NB4 (cell line): ENCODE measurements at regions not wholly inside any gene's neighbourhood (a gene's known extent, or its start where the extent isn't known, plus 50 kb on each side); places are given as distances from the start of the nearest gene placed in this dataset.

Experiments
- CTCF ChIP-seq: IDR thresholded peaks from one replicate; pipeline ENCODE4 v1.5.1; 2012; ENCODE audit warnings: low read depth, low read length
- MYC ChIP-seq: IDR thresholded peaks from 2 replicates; pipeline ENCODE4 v1.6.1; 2011; ENCODE audit warnings: low read depth, low read length
- POLR2A ChIP-seq: IDR thresholded peaks from 2 replicates; pipeline ENCODE4 v1.6.1; 2011; ENCODE audit warnings: mild to moderate bottlenecking; ENCODE audit not compliant: insufficient read length; ENCODE audit errors: extremely low read depth

- TF ChIP-seq CTCF (no peak), POLR2A (no peak), MYC (no peak)
Observed at GRCh38 chr9:82911996-82912395, 150.9 kb downstream of the RASEF start.
